Tibial artery (tissue), 4 donors: ENCODE measurements at regions not wholly inside any gene's neighbourhood (a gene's known extent, or its start where the extent isn't known, plus 50 kb on each side); places are given as distances from the start of the nearest gene placed in this dataset.

Source experiments
- DNase-seq, 2 donors: peaks; one replicate each; pipeline ENCODE4 v3.0.0-alpha.2; 2019
- H3K27ac ChIP-seq, 2 donors: fragments of 200-600 bp; sonication (generic) in 1 of 2; 1 replicate in 1 of 2; 2 replicates in 1 of 2; pipeline ENCODE4 v1.5.1; 2018 to 2019; ENCODE audit warnings: mild to moderate bottlenecking in 1 of 2
- H3K27me3 ChIP-seq, 2 donors: fragments of 200-600 bp; sonication (generic) in 1 of 2; one replicate each; pipeline versions ENCODE4 v1.5.1 to v1.6.0; 2016 to 2019
- H3K36me3 ChIP-seq, 3 donors: fragments of 200-600 bp; sonication (generic) in 2 of 3; one replicate each; pipeline ENCODE4 v1.5.1; 2016 to 2019; ENCODE audit warnings: mild to moderate bottlenecking in 2 of 3
- H3K4me1 ChIP-seq, 4 donors: fragments of 200-600 bp; sonication (generic) in 2 of 4; 1 replicate in 3 of 4; 2 replicates in 1 of 4; pipeline ENCODE4 v1.5.1; 2016 to 2019
- H3K4me3 ChIP-seq, 2 donors: fragments of 200-600 bp; sonication (generic) in 1 of 2; 1 replicate in 1 of 2; 2 replicates in 1 of 2; pipeline ENCODE4 v1.5.1; 2018 to 2019; ENCODE audit warnings: mild to moderate bottlenecking in 2 of 2
- H3K9me3 ChIP-seq, 3 donors: fragments of 200-600 bp; sonication (generic) in 1 of 3; one replicate each; pipeline ENCODE4 v1.5.1; 2016 to 2019
- CTCF ChIP-seq, 2 experiments: fragments of 200-600 bp in 1 of 2; fragments of 450-650 bp in 1 of 2; IDR thresholded peaks; one replicate each; pipeline ENCODE4 v1.5.1; 2017 to 2019; ENCODE audit warnings: antibody characterized with exemption in 2 of 2, mild to moderate bottlenecking in 1 of 2, moderate library complexity in 1 of 2
- intact Hi-C: fragments of 100-400 bp; cut with DNase I; formaldehyde crosslinking; loops from one replicate; pipeline ENCODE4 v1.15.0; 2023; ENCODE audit warnings: low total_unique reads

GRCh38 chr5:28017178-28017577 is 978.8 kb upstream of the CDH9 start:
- TF ChIP-seq CTCF (IDR thresholded peaks at IDR 0.05): no peak
- no peak for DNase-seq
- Histone ChIP-seq H3K9me3 (peaks cover 0 to 11% (median 0%) of the 10 kb centered on the region in 3 donors), H3K36me3 (no peaks in the 10 kb centered on the region), H3K27ac (no peak overlapping the region), H3K4me1 (no peaks in the 10 kb centered on the region), H3K4me3 (no peak overlapping the region), H3K27me3 (no peaks in the 10 kb centered on the region)
- intact Hi-C loops: no loop called here

- no peaks in the 10 kb centered on the region for H3K36me3 ChIP-seq
- H3K4me3 ChIP-seq: no peak overlapping the region
- H3K9me3 ChIP-seq: peaks cover 0 to 19% (median 0%) of the 10 kb centered on the region in 3 donors
- TF ChIP-seq CTCF (IDR thresholded peaks at IDR 0.05): no peak
- intact Hi-C loops: no loop called here
- H3K4me1 ChIP-seq: no peaks in the 10 kb centered on the region
- no peak overlapping the region for H3K27ac ChIP-seq
- H3K27me3 ChIP-seq: no peaks in the 10 kb centered on the region
- DNase-seq: no peak
Observed at GRCh38 chr5:28014779-28015178, 976.4 kb upstream of the CDH9 start.

- no peak for TF ChIP-seq CTCF (IDR thresholded peaks at IDR 0.05)
- intact Hi-C loops: no loop called here
Observed at GRCh38 chr5:28012538-28012937, 974.2 kb upstream of the CDH9 start.

GRCh38 chr5:28009576-28009975 is 971.2 kb upstream of the CDH9 start:
- intact Hi-C loops: no loop called here
- Histone ChIP-seq H3K27ac (no peak overlapping the region), H3K9me3 (peaks cover 0 to 19% (median 0%) of the 10 kb centered on the region in 3 donors), H3K36me3 (no peaks in the 10 kb centered on the region), H3K4me3 (no peak overlapping the region), H3K27me3 (no peaks in the 10 kb centered on the region), H3K4me1 (no peaks in the 10 kb centered on the region)
- DNase-seq: no peak
- no peak for TF ChIP-seq CTCF (IDR thresholded peaks at IDR 0.05)

More at GRCh38 chr5:28012538-28012937, 974.2 kb upstream of the CDH9 start:
- H3K9me3 ChIP-seq: peaks cover 0 to 19% (median 0%) of the 10 kb centered on the region in 3 donors
- no peaks in the 10 kb centered on the region for H3K36me3 ChIP-seq
- no peaks in the 10 kb centered on the region for H3K27me3 ChIP-seq
- H3K4me1 ChIP-seq: no peaks in the 10 kb centered on the region
- no peak overlapping the region for H3K4me3 ChIP-seq
- no peak for DNase-seq
- H3K27ac ChIP-seq: no peak overlapping the region

- TF ChIP-seq CTCF (IDR thresholded peaks at IDR 0.05): no peak
- Histone ChIP-seq H3K27ac (no peak overlapping the region), H3K9me3 (no peaks in the 10 kb centered on the region), H3K4me1 (no peaks in the 10 kb centered on the region), H3K4me3 (no peak overlapping the region), H3K27me3 (no peaks in the 10 kb centered on the region), H3K36me3 (no peaks in the 10 kb centered on the region)
- DNase-seq: no peak
- intact Hi-C loops: no loop called here
Observed at GRCh38 chr5:27996665-27997064, 958.3 kb upstream of the CDH9 start.

GRCh38 chr5:27995867-27996266 is 957.5 kb upstream of the CDH9 start:
- DNase-seq: no peak
- no peaks in the 10 kb centered on the region for H3K27me3 ChIP-seq
- no peaks in the 10 kb centered on the region for H3K9me3 ChIP-seq
- H3K36me3 ChIP-seq: no peaks in the 10 kb centered on the region
- no peaks in the 10 kb centered on the region for H3K4me1 ChIP-seq
- H3K27ac ChIP-seq: no peak overlapping the region
- H3K4me3 ChIP-seq: no peak overlapping the region
- intact Hi-C loops: no loop called here
- TF ChIP-seq CTCF (IDR thresholded peaks at IDR 0.05): no peak
